WI38 (cell line): ENCODE measurements at regions not wholly inside any gene's neighbourhood (a gene's known extent, or its start where the extent isn't known, plus 50 kb on each side); places are given as distances from the start of the nearest gene placed in this dataset.

Source experiments
- H3K4me3 ChIP-seq: 2 replicates; pipeline ENCODE4 v1.5.1; 2011; ENCODE audit warnings: low read depth, mild to moderate bottlenecking, control low read depth, low read length
- CTCF ChIP-seq: IDR thresholded peaks from 2 replicates; pipeline ENCODE4 v1.5.1; 2012; ENCODE audit warnings: low read depth, mild to moderate bottlenecking, control low read depth, low read length

GRCh38 chr2:176848844-176849243, 363.8 kb upstream of the HNRNPA3 start:
- no peak overlapping the region for H3K4me3 ChIP-seq
- no peak for TF ChIP-seq CTCF

- no peak overlapping the region for H3K4me3 ChIP-seq
- no peak for TF ChIP-seq CTCF
Measured at GRCh38 chr2:176851200-176851888, 361.2 kb upstream of the HNRNPA3 start.

GRCh38 chr2:176851889-176852483, 360.6 kb upstream of the HNRNPA3 start:
- no peak overlapping the region for H3K4me3 ChIP-seq
- TF ChIP-seq CTCF, result no peak

- TF ChIP-seq CTCF, result no peak
- no peak overlapping the region for H3K4me3 ChIP-seq
Measured at GRCh38 chr2:176852667-176853066, 359.9 kb upstream of the HNRNPA3 start.

GRCh38 chr2:176854062-176854461, 358.5 kb upstream of the HNRNPA3 start:
- no peak overlapping the region for H3K4me3 ChIP-seq
- TF ChIP-seq CTCF, result no peak

- no peak for TF ChIP-seq CTCF
- no peak overlapping the region for H3K4me3 ChIP-seq
Measured at GRCh38 chr2:176854878-176855277, 357.7 kb upstream of the HNRNPA3 start.

- TF ChIP-seq CTCF, result no peak
Measured at GRCh38 chr2:176856683-176857082, 355.9 kb upstream of the HNRNPA3 start.

More at GRCh38 chr2:176856683-176857082, 355.9 kb upstream of the HNRNPA3 start:
- H3K4me3 ChIP-seq, result no peak overlapping the region
